HG02938 (cell line): ENCODE measurements at regions not wholly inside any gene's neighbourhood (a gene's known extent, or its start where the extent isn't known, plus 50 kb on each side); places are given as distances from the start of the nearest gene placed in this dataset.
"Not testable (repeated sequence)": the region's sequence is repeated elsewhere in the genome, so short reads cannot be mapped to it uniquely, and the experiment has no call there.

Experiments
- ATAC-seq: cut with Tn5 transposase; IDR thresholded peaks from one replicate; pipeline ENCODE4 v1.9.1; 2021; ENCODE audit warnings: mild to moderate bottlenecking, moderate library complexity; ENCODE audit not compliant: unreplicated experiment

DNA sequence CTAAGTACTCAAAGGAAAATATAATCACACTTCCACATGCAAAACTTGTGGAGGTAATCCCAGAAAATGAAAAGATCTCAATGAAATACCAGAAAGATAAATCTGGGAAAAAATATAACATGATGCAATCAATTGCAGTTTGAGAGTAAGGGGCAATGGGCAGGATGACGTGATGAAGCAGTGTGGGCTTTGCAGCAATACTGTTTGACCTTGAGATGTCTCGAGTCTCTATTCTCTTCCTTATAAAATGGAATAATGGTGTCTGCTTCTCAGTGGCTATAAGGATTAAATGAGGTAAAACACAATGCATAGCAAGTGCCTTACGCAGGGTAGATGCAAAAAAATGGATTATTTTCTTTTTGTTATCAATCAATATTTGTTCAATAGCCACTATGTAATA lies 447.5 kb downstream of the BUD13 start:
- no peak for ATAC-seq

DNA sequence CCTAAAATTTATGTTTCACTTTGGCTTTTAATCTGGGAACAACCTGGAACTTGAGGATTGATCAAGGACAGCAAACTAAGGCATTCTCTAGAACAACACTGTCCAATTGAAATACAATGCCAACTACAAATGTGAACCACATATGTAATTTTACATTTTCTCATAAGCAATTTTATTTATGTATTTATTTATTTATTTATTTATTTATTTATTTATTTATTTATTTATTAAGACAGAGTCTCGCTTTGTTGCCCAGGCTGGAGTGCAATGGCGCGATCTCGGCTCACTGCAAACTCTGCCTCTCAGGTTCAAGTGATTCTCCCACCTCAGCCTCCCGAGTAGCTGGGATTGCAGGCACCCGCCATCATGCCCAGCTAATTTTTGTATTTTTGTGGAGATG lies 448.7 kb downstream of the BUD13 start:
- ATAC-seq, result not testable (repeated sequence)

GRCh38 chr11:116317212-116317611 lies 455.6 kb downstream of the BUD13 start:
- no peak for ATAC-seq

DNA sequence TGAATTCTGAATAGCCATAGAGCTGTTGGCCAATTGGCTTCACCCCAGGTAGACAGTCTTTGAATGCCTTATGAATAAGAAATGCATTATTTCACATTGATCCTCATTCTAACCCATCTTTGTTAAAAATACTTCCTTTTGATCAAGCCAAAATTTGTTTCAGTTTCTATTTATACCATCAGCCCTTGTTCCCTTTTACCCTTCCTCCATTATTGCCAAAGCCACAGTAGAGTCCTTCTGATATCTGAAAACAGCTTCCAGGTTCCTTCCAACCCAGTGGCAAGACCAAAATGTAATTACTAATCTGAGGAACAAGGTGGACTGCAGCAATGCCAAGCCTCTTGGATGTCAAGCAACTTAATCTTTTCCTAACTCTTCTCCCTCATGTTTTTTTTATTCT lies 458.8 kb downstream of the BUD13 start:
- no peak for ATAC-seq

DNA sequence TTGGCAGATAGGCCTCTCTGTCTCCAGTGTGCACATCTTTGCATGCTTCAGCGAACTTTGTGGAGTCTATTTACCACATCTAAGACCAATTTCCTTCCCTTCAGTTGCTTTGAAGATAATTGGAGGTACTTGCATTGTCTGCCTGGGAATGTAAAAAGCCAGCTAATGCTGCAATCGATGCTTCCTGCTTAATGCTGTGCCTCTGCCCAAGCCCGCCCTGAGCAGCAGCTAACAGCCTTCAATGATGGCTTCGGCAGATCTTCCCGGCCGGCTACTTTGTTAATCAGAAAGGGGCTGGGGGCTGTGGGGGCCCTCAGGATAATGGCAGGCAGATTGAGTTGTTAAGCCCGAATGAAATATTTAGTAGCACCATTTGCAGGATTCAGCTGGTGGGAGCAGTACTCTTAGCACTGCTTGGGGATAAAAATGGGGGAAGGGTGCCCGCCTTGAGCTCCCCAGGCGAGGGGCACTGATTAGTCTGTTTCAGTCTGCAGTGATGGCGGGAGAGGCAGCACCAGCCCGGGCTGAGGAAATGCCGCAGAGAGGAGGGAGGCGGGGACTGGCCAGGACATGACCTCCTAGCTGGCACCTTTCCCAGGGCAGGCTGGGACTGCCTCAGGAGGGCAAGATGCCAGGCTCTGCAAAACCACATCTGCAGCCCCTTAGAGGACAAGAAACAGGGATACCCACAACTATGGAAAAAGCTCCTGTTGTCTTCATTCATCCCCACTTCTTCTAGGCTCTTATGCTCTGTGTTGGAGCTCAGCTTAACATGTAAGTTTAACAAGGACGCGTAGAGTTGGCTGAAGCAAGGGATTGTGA lies 460.0 kb downstream of the BUD13 start:
- ATAC-seq, result no peak

GRCh38 chr11:116311206-116311605 lies 461.6 kb downstream of the BUD13 start:
- ATAC-seq, result no peak

GRCh38 chr11:116310698-116311097 lies 462.1 kb downstream of the BUD13 start:
- no peak for ATAC-seq

GRCh38 chr11:116310226-116310625 lies 462.6 kb downstream of the BUD13 start:
- no peak for ATAC-seq

GRCh38 chr11:116309446-116309845 lies 463.3 kb downstream of the BUD13 start:
- ATAC-seq, result no peak

DNA sequence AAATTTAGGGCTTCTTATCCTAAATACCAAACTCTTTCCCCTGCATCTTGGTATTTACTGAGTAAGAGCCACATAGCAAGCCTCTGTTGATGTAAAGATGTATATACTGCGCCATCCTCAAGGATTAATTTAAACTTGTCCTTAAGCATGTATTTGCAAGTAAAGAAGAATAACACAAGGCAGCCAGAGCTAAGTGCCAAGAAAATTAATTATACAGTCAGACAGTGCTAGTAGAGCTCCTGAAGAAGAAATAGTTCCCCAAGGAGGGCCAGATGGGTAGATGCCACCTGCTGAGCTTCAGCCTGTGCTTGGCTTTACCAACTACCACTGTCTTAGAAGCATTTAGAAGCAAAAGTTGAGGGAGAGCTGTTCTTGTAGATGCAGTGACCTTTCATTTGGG lies 470.0 kb downstream of the BUD13 start:
- ATAC-seq, result no peak

GRCh38 chr11:116301141-116301540 lies 471.6 kb downstream of the BUD13 start:
- ATAC-seq, result no peak

- no peak for ATAC-seq
These were observed 472.6 kb downstream of the BUD13 start for GRCh38 chr11:116300232-116300631.

DNA sequence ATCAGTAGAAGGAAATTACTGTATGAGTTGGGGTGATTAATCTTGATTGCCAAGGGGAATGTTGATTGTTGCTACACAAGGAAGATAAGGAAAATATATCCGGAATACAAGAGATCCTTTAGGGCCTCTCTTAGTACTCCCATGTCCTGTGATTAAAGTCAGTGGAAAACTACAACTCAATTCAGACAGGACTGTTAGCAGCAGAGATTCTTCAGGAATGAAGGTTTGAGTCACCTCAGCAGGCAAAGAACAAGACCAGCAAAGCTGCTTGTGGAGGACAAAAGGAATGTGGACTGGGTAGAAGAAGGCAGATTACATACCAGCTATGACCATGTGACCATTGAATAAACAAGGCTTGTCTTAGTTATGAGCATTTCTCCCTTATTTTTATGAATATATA lies 478.2 kb downstream of the BUD13 start:
- no peak for ATAC-seq

DNA sequence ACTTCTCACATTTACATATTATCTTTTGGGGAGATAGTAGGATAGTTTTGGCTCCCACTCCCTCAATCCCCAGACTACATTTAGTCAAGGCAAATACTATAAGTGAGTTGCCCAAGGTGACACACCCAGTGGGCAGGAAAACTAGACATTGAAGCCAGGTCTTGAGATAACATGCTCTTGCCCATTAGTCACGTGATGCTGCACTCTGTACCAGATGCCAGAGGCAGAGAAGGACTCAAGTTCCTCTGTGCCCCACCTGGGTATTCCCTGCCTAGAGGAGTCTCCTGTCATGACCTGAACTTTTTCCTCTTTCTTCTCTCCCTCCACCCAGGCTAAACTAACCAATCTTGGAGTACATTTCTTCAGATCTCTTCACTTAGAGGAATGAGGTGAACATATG lies 484.9 kb downstream of the BUD13 start:
- no peak for ATAC-seq

DNA sequence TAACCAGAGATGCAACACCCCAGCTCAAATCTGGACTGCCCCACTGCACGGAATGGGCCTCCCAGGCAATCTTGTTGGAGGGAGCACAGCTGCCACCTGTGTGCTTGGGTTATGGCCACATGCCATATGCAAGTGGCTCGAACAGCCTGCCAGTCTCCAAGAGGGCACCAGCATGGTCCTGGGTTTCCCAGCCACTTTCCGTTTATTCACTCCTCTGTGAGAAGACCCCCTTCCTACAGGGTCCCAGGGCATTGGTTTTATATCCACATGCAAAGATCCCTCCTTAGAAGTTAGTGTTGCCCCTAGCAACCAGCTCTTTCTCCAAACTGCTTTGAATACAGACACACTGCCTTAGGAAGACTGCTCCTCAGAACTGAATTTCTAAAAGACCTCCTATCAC lies 487.8 kb downstream of the BUD13 start:
- ATAC-seq, result no peak

DNA sequence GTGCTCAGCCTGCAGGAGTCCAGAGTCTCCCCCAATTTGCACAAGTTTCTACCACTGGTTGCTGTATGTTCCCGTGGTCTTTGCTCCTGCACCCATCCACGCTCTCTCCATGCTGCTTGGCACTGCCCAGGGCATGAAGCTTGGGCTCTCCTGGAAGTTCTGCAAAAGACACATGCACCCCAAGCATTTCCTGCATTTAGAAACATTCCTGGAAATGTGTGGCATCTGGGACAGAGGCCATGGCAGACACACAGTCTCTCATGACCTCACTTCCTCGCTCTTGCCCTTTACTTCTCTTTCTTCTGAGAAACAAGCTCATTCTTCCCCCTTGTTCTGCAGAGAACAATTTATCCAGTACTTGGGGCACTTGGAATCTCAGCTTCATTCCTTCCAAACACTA lies 489.5 kb downstream of the BUD13 start:
- no peak for ATAC-seq

DNA sequence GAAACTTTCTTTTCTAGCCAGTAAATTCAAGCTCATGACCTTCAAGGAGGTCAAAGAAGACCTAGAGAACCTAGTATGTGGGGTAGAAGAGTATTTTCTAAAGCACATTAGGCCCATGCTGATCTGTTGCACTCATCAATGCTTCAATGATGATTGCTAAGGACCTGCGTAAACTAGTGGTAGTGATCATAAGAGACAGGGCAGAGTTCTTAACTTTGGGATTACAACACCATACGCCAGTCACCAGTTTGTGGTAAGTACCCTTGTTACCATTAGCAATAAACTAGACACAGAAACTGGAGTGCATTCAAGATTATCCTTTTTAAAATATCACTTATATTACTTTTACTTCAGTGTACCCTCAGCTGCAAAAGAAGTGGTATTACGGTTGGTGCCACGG lies 490.3 kb downstream of the BUD13 start:
- ATAC-seq, result no peak

DNA sequence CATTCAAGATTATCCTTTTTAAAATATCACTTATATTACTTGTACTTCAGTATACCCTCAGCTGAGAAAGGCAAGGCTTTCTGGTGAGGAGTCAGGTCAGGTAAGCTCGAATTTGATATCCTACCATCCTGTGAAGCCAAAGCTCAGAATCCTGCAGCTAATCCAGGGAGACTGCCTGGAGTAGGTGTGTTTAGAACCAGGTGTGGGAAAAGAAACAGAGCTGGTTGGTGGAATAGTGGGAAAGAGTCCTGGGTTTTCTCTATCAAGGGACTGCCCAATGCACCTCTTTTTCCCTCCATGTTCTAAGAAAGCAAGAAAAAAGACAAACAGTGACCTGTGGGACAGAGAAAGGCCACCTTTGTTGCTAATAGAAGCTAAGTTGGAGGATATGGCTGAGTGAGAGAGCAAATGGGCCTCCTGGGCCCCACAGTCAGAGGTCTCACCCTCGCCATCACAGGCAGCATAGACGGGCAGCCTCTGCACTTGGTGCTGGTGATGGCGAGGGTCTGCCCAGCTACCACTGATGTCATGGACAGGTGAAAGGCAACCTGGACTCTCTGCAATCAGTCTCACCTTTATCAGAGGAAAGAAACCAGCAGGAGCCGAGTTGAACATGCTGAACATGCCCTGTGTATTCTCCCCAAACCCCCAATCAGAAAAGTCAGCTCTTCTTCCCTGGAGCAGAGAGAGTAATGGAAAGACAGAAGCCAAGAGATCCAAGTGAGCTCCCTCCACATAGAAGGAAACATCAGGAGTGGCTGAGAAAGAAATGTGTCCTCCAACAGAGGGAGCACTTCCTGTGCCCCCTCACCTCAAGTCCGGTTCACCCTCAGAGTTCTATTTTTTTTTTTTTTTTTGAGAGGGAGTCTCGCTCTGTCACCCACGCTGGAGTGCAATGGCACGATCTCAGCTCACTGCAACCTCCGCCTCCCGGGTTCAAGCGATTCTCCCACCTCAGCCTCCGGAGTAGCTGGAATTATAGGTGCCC lies 491.3 kb downstream of the BUD13 start:
- ATAC-seq, result no peak

DNA sequence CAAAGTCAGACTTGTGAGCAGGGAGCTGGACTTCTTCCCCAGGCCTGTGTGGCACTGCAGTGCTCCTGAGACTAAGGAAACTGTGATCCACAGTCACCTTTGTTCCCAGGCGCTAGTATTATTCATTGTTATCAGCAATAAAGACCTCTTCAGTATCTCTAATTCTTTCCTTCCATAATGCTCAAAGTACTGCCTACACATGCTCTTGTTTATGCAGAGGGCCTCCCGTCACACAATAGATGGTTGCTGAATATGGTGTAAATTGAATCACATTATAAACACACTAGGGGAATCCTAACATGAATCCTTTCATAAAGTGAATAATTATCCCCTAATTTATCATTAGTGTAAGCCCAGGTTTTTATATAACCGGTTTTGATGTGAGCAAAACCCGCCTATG lies 493.3 kb downstream of the BUD13 start:
- no peak for ATAC-seq

DNA sequence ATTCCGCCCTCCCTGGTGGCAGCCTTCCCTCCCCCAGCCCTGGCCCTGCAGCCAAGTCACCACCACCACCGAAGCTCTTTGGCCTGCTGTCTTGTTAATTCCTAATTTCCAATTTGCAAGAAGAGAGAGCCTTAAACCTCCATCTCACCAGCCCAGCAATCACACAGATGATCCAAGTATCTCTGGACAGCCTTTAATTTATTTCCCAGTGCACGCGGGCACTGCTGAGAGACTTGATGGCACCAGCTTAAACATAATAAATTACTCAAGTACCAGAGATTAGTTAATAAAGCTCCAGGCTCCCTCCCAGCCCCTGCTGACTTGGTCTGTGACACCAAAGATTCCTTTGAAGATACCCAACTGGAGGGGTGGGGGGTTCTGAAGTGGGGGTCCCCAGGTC lies 494.7 kb downstream of the BUD13 start:
- no peak for ATAC-seq

GRCh38 chr11:116276051-116277044 lies 496.4 kb downstream of the BUD13 start:
- ATAC-seq, result peak; percentile 77
